Left renal cortex interstitium (tissue), 4 donors: ENCODE measurements at regions not wholly inside any gene's neighbourhood (a gene's known extent, or its start where the extent isn't known, plus 50 kb on each side); places are given as distances from the start of the nearest gene placed in this dataset.
"Not testable (repeated sequence)": the region's sequence is repeated elsewhere in the genome, so short reads cannot be mapped to it uniquely, and the experiment has no call there.

Source experiments
- DNase-seq, 4 donors: peaks; one replicate each; pipeline ENCODE4 v3.0.0-alpha.2; 2013; ENCODE audit warnings: low read depth in 4 of 4, low spot score in 2 of 4, missing footprints in 1 of 4

DNA sequence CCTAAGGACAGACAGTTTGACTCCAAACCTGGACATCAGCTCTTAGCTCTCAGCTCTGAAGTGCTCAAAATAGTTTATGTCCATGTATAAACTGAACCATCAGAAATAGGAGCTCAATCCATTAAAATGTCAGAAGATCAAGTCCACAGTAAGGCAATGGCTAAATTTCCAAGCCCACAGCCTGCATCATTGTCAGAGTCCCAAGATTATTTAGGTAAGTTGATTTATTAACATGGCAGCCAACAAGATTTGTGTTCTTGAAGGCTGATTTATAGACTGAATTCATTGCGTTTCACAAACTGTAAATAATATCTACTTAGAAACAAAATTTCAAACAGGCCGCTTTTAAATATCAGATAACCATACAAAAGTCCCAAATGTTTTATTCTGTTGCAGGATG lies 286.5 kb upstream of the ADGRL3 start:
- DNase-seq = peak in 1 of 4 donors; percentile 8

DNA sequence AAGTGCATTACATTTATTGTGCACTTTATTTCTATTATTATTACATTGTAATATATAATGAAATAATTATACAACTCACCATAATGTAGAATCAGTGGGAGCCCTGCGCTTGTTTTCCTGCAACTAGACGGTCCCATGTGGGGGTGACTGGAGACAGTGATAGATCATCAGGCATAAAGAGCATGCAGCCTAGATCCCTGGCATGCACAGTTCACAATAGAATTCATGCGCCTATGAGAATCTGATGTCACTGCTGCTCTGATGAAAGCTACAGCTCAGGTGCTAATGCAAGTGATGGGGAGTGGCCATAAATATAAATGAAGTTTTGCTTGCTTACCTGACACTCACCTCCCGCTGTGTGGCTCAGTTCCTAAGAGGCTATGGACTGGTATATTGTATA lies 278.4 kb upstream of the ADGRL3 start:
- not testable (repeated sequence) for DNase-seq

DNA sequence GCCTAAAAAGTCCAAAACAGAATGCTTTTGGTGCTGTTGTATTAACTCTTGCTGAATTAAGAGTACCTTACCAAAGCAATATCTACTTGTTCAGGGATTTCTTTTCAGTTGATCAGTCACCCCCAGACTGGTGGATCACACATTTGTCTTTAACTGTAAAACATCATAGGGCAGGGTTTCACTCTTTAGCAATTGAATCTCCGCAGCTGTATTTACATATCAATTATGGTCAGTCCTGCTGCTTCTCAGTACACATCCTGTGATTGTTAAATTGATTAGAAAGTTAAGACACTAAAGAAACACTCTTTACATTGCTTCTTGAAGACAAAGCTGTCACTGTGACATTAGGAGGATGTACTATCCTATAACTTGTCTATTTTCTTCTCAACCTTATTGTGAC lies 277.1 kb upstream of the ADGRL3 start:
- DNase-seq = no peak

DNA sequence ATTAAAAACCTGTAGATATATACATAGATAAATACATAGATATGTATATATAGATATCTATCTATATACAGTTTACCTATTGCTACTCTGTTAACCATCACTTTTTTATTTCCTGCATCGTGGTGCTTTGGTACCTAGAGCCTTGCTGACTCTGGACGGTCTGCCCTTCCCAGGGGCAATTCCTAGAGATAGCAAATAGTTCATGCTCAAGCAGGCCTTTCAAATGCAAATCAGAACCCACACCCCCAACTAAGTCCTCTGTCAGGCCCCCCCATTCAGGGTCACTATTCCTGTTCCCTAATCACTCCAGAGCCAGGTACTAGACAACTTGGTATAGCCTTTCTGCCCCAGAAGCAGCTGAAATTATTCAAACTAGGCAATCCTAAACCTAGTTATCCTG lies 273.5 kb upstream of the ADGRL3 start:
- DNase-seq = no peak

DNA sequence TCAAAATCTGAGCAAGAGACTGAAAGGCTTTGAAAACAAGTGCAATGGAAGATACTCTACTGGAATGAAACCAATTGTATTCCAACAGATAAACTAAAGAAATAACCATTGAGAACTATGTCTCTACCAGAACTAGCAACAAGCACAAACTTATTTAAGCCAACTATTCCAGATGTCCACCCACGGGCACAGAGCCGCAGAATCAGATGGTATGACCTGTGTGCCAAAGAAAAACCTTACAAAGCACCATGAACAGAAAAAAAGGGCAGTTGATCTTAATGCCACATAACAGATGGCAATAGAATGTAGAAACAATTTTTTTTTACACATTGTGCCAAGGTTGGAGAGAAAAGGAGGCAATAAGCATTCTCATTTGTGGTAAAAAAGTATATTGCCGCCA lies 269.3 kb upstream of the ADGRL3 start:
- DNase-seq = no peak

DNA sequence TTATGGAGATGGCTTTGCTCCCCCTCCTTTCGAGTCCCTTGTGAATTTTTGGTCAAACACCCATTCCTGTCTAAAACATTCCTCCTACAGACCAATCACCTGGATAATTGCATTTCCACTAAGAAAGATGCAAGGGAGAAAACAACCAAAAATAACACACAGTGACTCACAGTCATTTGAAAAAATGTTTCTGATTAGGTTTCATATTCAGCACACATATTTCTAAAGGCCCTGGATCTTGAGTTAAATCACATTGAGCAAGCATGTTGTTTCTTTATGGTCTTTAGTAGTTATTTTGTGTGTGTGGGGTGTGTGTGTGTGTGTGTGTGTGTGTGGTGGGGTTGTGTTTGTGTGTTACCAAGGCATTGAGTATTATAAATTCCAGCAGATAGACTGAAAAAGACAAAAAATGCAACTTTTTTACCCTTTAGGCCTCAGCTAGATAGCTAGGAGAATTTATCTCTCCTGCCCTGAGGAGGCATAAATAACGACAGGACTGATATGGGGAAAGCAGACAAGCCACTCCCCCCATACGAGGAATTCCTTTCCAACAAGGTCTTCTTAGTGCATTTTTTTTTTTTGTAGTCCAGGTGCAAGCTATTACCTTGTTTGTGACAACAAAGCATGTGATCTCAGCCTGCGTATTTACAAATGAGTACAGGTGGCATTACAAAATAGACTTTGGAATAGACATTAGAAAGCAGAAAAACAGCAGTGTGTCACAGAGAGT lies 265.4 kb upstream of the ADGRL3 start:
- no peak for DNase-seq

DNA sequence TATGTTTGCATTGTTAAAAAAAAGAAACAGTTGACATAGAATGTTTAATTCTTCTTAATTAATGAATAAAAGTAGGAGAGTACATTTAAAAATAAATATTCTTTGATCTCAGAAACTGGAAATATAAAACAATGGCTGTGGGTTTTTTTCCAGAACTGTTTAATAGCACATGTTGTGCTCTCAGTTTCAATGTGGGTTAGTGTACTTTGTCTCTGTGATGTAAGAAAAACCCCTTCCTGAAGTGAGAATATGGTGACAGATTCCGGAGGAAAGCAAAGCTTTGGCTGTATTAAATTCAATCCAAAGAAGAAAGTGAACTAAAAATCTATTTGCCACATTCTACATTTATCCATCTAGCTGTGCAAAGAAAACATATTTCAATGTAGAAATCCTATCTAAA lies 261.9 kb upstream of the ADGRL3 start:
- no peak for DNase-seq

DNA sequence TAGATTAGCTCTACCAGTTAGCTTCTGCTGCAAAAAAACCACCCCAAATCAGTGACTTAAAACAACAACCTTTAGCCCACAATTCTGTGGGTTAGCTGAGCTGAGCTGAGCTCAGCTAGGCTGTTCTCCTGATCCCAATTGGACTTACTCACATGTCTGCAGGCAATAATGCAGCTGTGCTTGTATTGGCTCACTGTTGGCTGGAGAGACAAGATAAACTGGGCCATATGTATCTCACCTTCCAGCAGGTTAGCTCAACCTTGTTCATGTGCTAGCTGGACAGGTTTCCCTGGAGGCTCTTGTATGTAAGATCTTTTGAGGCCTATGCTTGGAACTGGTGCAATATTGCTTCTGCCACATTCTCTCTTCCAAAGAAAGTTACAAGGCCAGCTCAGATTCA lies 261.5 kb upstream of the ADGRL3 start:
- no peak for DNase-seq

DNA sequence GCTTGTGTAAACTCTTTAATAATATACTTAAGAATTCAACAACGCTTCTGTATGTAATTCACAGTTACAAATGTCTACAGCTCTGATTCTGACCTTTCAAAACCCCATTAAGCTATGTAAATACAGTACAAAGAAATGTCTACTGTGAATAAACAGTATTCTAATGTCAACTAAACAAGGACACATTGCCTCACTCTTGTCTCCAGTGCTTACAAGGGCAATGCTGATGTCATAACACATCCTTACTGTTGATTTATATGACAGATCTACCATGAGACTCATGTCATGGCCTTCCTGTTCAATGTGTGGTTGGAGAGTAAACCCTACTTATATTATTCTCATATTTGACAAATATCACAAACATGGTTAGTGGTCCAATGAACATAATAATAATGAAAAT lies 256.1 kb upstream of the ADGRL3 start:
- DNase-seq = no peak

DNA sequence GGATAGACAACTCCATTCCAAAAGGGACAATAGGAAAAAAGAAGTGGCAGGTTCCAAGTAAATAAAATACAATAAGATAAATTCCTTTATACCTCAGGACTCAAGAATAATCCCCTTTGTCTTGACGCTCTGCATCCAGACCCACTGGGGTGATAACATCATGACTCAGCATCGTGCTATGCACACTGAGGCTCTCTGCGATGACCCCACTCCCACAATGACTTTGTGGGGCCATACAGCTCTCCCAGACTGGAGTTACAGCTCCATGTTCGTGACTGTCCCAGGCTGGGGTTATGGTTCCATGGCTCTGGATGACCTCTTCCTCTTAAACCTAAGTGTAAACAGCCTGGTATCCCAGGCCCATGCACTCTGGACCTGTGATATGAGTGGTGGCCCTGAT lies 254.5 kb upstream of the ADGRL3 start:
- no peak for DNase-seq

DNA sequence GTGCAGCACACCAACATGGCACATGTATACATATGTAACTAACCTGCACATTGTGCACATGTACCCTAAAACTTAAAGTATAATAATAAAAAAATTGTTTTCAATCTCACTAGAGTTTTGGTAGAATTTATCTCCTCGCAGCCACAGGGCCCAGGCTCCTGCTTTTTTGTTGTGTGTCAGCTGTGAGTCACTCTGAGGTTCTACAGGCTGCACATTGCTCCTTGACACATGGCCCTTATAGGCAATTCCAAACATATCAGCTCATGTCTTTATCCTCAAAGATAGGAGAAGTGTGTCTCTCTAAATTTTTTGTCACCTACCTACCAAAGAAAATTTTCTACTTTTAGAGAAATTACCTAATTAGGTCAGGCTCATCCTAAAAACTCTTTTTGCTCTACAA lies 252.1 kb upstream of the ADGRL3 start:
- DNase-seq = no peak

DNA sequence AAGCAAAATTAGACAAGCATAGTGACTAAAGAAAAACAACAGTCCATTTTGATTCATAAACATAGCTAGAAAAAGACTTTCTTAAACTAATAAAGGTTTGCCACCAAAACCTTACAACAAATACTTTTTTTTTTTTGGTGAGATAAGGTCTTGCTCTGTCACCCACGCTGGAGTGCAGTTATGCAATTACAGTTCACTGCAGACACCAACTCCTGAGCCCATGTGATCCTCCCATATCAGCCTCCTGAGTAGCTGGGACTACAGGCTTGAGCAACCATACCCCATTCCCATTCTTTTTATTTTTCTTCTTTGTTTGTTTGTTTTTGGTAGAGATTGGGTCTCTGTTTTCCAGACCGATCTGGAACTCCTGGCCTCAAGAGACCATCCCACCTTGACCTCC lies 247.2 kb upstream of the ADGRL3 start:
- DNase-seq = no peak

DNA sequence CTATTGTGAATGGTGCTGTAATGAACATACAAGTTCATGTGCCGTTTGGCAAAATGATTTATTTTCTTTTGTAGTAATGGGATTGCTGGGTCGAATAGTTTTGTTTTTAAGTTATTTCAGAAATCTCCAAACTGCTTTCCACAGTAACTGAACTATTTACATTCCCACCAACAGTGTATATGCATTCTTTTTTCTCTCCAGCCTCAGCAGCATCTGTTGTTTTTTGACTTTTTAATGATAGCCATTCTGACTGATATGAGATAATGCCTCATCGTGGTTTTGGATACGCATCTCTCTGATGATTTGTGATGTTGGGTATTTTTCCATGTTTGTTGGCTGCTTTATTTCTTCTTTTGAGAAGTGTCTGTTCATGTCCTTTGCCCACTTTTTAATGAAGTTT lies 246.3 kb upstream of the ADGRL3 start:
- no peak for DNase-seq

DNA sequence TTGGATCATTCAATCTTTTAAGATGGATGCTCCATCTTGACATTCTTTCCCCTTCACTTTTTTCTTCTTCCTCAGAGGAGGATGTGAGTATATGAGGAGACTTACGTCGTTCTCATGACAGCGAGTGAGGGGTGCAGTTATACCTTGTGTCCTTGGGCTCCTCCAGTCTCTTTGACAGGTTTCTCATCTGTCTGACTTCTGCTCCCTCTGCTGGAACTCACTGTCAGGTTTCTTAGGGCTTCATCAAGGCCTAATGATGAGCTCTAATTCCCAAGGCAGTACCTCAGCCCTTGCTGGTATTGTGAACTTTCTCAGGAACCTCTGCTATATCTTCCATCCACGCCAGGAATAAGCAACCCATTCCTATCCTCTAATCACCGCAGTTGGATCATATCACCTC lies 237.8 kb upstream of the ADGRL3 start:
- DNase-seq = no peak

DNA sequence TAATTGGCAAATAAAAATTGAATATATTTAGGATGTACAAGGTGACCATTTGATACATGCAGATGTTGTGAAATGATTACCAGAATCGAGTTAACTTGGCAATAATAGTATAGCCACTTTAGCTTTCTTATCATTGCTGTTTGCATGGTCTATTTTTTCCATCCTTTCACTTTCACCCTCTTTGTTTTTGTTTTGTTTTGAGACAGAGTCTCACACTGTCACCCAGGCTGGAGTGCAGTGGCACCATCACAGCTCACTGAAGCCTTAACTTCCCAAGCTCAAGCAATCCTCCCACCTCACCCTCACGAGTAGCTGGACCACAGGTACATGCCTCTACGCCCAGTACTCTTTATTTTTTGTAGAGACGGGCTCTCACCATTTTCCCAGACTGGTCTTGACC lies 218.6 kb upstream of the ADGRL3 start:
- DNase-seq = no peak

DNA sequence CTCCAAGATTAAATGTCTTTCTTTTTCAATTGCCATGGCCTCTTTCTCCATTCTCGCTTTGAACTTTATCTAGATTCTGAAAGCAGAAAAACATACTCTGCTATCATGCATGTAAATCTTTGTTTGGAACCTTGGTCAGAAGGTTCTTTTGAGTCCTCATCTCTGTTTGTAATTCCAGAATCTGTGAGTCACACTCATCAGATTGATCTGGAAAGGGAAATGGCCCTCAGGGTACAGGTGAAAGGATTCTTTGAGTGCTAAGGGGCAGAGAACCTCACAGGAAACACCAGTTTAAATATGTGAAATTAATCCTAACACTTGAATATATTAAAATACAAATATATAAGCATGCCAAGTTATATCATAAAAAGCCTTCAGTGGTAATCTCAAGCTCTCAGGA lies 211.0 kb upstream of the ADGRL3 start:
- no peak for DNase-seq

DNA sequence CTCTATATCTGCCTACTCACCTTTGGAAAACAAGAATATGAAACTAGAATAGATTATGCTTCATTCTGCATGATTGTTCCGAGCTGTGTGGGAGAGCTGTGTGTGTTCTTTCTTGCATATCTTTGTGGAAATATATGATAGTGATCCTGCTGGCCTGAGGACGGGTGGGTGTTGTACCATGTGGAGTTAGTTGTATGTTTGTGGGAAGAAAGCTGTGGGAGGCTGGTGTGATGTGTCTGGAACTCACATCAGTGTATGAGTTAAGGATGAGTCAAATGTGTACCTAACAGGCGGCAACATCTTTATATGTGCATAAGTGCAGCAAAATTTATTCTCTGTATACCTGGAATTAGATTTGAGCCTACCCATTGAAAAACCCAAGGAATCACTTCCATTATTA lies 208.1 kb upstream of the ADGRL3 start:
- no peak for DNase-seq

DNA sequence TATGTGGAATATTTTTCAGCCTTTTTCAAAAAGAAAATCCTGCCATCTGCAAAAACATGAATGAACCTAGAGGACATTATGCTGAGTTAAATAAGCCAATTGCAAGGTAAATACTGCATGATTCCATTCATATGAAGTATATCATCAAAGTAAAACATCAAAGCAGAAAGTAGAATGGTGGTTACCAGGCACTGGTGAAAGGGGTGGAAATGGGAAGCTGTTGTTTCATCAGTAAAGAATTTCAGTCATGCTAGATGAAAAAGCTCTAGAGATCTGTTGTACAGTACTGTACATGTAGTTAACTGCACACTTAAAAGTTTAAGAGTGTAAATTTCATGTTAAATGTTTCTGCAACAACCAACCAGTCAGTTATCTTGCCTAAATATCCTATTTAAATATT lies 196.8 kb upstream of the ADGRL3 start:
- DNase-seq = no peak

DNA sequence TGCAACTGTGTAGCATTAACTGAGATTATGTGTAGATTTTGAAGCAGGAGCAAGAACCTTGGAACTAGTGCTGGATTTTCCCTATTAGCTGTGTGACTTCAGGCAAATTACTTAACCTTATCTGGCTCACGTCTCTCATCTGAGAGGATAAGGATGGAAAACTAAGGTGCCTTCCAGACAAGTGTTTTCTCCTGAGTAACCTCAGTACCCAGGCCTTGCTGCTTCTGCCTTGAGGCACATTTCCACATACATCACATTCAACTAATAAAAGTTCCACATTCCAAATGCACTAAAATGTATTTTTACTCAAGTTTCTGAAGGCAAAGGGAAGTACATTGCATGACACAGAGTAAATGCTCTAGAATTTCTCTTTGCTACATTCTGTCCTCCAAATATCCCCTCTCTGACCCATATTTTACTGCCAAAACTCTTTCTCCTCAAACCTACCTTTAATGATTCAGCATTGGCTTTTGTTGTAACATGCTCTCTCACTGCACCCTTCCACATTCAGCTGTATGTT lies 195.4 kb upstream of the ADGRL3 start:
- no peak for DNase-seq

DNA sequence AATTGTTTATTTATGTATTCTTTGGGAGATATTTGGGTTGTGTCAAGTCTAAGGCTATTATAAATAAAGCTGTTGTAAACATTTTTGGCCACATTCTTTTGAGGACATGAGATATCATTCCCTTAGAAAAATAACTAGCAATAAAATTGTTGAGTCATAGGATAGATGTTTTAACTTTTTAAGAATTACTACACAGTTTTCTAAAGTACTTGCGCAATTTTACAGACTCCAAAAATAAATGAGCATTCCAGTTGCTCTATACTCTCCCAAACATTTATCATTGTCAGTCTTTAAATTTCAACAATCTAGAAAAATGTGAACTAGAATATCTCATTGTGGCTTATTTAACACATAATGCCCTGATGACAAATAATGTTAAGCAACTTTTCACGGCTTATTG lies 189.1 kb upstream of the ADGRL3 start:
- DNase-seq = no peak

DNA sequence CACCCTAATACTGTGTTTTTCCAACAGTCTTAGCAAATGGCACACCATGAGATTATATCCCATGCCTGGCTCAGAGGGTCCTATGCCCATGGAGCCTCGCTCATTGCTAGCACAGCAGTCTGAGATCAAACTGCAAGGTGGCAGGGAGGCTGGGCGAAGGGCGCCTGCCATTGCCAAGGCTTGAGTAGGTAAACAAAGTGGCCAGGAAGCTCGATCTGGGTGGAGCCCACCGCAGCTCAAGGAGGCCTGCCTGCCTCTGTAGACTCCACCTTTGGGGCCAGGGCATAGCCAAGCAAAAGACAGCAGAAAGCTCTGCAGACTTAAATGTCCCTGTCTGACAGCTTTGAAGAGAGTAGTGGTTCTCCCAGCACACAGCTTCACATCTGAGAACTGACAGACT lies 188.2 kb upstream of the ADGRL3 start:
- DNase-seq = not testable (repeated sequence)

DNA sequence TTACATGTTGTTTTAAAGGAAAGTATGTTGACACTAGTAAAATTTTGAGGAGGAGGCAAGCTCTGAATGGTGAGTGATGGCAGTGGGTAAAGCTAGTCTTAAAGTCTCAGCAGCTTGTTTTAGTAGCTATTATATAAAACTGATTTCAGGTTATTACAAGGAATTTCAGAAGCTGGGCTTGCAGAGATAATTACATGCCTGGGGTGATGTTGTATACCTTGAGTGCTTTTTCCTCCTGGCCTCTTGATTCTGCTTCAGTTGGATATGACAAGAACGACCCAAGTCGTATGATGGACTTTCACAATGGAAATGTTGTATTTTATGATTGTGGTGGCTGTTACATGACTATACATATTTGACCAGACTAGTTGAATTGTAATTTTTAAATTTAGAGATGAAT lies 175.5 kb upstream of the ADGRL3 start:
- no peak for DNase-seq

DNA sequence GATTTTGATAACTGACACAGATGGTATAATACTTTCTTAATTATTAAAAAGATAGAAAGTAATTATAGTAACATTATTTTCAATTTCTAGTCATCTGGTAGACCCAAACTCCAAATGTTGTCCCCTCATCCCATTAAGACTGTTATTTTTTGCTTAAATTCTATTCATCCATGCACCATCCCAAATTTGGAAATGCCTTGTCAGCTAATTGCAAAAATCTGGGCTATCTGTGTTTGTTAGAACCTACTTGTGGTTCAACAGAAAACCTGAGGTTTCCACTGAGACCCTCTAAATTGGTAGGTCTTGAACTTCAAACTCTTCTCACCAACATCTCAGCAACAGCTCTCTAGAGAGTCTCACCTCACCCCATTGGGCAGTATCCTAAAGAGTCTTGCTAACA lies 172.2 kb upstream of the ADGRL3 start:
- DNase-seq = no peak
